ENCODE measurements at regions not wholly inside any gene's neighbourhood (a gene's known extent, or its start where the extent isn't known, plus 50 kb on each side); places are given as distances from the start of the nearest gene placed in this dataset.

DNA sequence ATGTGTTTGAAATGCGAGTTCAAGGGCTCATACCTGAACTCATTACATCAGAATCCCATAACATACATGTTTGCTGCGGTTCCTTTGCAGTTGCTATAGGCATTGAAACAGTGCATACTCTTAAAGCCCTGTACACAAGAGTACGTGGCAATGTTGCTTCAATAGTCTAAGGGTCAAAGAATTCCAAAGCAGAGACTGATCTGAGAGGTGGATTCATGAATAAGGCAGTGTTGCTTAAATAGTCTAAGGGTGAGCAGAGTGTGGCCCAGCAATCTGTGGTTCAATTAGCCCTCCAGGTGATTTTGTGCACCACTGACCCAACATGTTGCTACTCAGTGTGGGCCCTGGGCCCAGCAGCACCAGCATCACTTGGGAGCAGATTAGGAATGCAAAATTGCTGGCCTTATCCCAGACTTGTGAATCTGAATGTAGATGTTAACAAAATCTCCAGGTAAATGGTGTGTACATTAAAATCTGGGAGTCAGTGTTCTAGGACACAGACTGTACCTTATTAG is 314.7 kb upstream of the UMPS start:
- DNase-seq (ENCODE audit: extremely low spot score) = no peak
- Histone ChIP-seq H3K4me1 (ENCODE audit: insufficient read depth) (no peaks in the 10 kb centered on the region), H3K36me3 (ENCODE audit: insufficient read depth) (no peaks in the 10 kb centered on the region), H3K27ac (ENCODE audit: low read depth) (no peak overlapping the region), H3K4me3 (ENCODE audit: low read depth, low read length) (no peak overlapping the region)
- whole genome bisulfite sequencing = 94% methylated on average over 3 of the region's 3 CpGs

DNA sequence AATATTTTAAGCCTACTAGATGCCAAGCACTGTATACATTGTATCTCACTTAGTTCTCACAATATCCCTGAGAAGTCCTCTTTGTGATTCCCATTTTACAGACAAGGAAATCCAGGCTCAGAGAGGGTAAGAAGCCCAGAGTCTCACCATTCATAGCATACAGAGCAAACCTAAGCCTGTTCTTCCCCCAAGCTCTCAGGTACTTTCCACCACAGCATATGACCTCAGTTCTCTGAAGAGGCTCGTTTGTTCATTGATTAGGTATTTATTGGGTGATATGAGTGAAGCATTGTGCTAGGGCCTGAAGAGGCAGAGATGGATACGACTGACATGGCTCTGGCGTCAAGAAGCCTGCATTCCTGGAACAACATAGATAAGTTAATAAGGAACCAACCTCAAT is 310.9 kb upstream of the UMPS start:
- Histone ChIP-seq H3K4me1 (ENCODE audit: insufficient read depth) (no peaks in the 10 kb centered on the region), H3K4me3 (ENCODE audit: low read depth, low read length) (no peak overlapping the region), H3K27ac (ENCODE audit: low read depth) (no peak overlapping the region), H3K36me3 (ENCODE audit: insufficient read depth) (peaks cover 2% of the 10 kb centered on the region)
- 81% methylated on average over 3 of the region's 3 CpGs for WGBS
- no peak for DNase-seq (ENCODE audit: extremely low spot score)

DNA sequence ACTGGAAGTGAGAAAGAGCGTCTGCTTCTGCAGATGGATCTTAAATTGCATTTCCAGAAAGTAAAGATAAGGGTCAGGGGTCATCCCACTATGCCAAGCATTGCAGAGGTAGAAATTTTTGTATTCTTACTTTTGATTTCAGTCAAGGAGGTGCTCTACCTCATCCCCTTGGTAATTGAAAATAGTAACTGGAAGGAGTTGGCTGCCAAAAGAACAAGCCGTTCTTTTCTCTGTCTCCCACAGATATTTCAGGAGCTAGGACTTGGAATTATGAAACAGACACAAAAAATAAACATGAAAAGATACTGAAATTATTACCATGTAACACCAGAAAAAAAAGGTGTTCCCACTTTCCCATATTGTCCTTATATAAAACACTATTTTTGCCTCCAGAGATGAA is 309.9 kb upstream of the UMPS start:
- Histone ChIP-seq H3K4me3 (ENCODE audit: low read depth, low read length) (no peak overlapping the region), H3K4me1 (ENCODE audit: insufficient read depth) (no peaks in the 10 kb centered on the region), H3K27ac (ENCODE audit: low read depth) (no peak overlapping the region), H3K36me3 (ENCODE audit: insufficient read depth) (peaks cover 2% of the 10 kb centered on the region)
- 89% methylated on average over 2 of the region's 2 CpGs for WGBS
- no peak for DNase-seq (ENCODE audit: extremely low spot score)

DNA sequence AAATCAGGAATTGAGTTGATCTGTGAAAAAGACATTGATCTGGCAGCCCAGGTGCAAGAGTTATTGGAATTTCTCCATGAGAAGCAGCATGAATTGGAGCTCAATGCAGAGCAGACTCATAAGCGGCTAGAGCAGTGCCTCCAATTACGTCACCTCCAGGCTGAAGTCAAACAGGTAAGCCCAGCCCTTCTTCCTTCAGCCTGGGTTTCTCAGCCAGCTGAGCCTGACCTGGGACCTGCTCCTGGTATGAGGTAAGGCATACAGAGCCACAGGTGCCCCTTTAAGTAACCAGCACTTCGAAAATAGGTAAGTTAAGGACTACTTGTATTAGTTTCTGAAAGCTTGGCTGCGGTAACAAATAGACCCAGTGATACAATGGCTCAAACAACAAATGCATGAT is 307.4 kb upstream of the UMPS start:
- 97% methylated on average over 4 of the region's 4 CpGs for WGBS

DNA sequence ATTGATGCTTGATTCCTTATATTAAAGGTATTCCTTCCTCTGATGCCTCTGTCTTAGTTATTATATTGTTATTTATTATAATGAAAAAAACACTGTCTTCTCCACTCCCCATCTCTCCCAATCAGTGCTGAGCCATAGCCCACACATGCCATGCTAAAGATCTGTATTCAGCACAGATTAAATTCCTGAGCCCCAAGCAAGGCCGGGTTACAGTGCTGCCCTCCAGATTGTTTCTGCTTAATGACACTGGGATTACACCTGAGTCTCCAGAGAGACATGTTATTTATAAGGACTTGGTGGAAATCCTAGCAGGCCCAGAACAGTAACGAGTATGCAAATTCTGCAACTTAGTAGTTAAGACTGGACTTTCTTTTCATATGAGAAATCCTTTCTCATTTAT is 305.9 kb upstream of the UMPS start:
- DNase-seq (ENCODE audit: extremely low spot score) = no peak
- 86% methylated on average over 2 of the region's 2 CpGs for WGBS
- peaks cover 2% of the 10 kb centered on the region for H3K36me3 ChIP-seq (ENCODE audit: insufficient read depth)
- no peak overlapping the region for H3K4me3 ChIP-seq (ENCODE audit: low read depth, low read length)
- H3K27ac ChIP-seq (ENCODE audit: low read depth) = no peak overlapping the region
- H3K4me1 ChIP-seq (ENCODE audit: insufficient read depth) = no peaks in the 10 kb centered on the region

More for the DNA sequence above, 307.4 kb upstream of the UMPS start:
- H3K4me3 ChIP-seq (ENCODE audit: low read depth, low read length) = no peak overlapping the region
- peaks cover 2% of the 10 kb centered on the region for H3K36me3 ChIP-seq (ENCODE audit: insufficient read depth)
- no peak overlapping the region for H3K27ac ChIP-seq (ENCODE audit: low read depth)
- DNase-seq (ENCODE audit: extremely low spot score) = no peak
- H3K4me1 ChIP-seq (ENCODE audit: insufficient read depth) = no peaks in the 10 kb centered on the region

DNA sequence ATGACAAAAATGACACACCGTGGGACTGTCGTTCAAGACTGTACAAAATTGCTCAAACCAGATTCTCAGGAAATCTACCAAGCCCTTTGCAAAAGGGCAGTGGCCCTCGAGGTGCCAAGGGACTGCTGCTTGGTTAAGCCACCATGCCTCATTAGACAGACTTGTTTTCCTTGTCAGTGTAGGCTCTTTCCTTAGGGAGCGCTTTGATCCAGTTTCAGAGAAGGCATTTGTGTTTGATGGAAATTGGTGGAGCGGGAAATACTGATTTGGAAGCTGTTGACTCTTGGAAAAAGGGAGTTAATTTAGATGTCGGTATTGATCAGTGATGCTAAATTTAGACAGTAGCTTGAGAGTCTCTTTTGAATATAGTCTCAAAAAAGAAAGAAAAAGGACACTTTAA is 304.3 kb upstream of the UMPS start:
- H3K27ac ChIP-seq (ENCODE audit: low read depth) = no peak overlapping the region
- WGBS = 91% methylated on average over 6 of the region's 6 CpGs
- peaks cover 2% of the 10 kb centered on the region for H3K36me3 ChIP-seq (ENCODE audit: insufficient read depth)
- no peak overlapping the region for H3K4me3 ChIP-seq (ENCODE audit: low read depth, low read length)
- no peak for DNase-seq (ENCODE audit: extremely low spot score)
- no peaks in the 10 kb centered on the region for H3K4me1 ChIP-seq (ENCODE audit: insufficient read depth)

DNA sequence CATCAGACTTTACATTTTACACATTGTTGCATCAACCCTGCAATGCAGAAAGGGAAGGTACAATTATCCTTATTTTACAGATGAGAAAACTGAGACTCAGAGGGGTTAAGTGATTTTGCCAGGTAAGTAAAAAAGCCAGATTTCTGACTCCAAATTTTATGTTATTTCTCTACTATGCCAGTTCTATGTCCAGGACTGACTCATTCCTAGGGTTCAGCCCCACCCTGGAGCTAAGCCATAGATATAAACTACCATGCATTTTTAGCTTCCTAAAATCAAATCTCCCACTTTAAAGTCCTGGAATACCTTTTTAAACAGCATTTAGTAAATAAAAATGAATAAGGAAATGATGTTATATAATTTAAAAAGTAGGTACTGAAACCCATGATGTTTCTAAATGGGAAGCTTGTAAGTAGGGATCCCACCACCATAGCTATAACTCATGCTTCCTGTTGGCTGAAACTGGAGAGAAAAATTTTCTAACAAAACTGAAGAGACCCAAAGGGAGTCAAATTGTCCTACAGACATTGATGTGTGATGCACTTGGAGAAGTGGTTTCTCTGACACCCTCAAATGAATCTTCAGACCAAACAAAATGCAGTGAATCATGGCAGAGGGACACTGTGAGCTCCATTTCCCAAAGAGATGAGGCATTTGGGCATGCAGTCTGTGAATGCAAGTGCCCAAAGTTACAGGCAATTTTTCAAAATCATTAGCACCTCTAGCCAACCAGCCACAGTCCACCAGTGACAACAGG is 301.7 kb upstream of the UMPS start:
- DNase-seq (ENCODE audit: extremely low spot score) = no peak
- Histone ChIP-seq H3K27ac (ENCODE audit: low read depth) (no peak overlapping the region), H3K36me3 (ENCODE audit: insufficient read depth) (peaks cover 2% of the 10 kb centered on the region), H3K4me1 (ENCODE audit: insufficient read depth) (no peaks in the 10 kb centered on the region), H3K4me3 (ENCODE audit: low read depth, low read length) (no peak overlapping the region)

DNA sequence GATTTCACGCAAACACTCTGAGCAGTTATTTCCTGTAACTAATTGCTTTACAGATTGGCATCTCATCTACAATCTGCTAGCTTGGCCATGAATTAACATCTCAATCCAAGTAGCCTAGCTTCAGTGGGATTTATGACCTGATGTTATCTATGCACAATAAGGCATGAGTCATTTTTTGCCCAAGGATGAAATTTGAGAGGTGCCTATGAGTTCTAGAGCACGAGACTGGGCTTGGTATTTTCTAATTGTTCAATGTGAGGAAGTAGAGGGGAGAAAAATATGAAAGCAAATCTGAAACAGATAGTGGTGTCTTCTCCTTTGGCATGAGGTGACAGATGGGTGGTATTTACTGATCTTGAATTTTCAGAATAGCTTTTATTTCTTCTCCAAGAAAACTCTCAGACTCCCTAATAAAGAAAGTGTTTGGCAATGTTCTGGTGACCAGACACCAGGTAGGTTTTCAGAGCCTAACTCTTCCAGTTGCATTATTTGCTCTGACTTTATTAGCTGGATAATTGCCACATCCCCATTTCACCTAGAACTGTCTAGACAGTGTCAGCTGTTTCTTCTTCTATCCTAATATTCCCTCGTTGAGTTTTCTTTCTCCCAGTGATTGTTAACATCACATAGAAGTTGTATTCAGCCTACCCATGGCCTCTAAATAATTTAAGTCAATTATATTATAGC is 301.0 kb upstream of the UMPS start:
- Histone ChIP-seq H3K36me3 (ENCODE audit: insufficient read depth) (no peaks in the 10 kb centered on the region), H3K4me1 (ENCODE audit: insufficient read depth) (no peaks in the 10 kb centered on the region), H3K4me3 (ENCODE audit: low read depth, low read length) (no peak overlapping the region), H3K27ac (ENCODE audit: low read depth) (no peak overlapping the region)
- 70% methylated on average over 3 of the region's 3 CpGs for WGBS
- DNase-seq (ENCODE audit: extremely low spot score) = no peak

DNA sequence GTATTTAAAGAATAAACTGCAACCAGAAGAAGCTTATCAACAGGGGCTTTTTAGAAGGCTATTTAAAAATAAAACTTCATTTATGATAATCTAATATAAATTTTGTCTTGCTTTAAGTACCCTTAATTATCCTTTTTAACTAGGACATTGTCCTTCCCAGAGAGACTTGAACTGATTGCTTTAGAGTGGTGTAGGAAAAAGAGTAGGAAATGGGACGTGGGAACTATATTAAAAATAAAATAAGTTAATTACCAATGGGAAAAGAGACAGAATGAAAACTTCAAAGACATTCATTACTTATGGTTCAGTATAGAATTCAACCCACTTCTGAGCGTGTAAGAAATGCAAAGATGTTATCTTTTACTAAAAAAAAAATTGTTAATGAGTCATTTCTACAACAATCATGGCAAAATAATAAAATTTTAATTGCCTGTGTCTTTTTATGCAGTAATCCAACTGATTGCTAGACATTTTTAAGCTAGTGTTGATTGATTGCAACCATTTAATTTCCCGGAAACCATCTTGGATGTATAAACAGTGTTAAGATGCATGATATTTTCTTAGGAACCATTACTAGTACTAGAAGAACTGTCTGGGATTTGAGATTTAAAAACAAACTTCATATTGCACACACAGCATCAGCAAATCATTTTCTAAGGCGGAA is 298.8 kb upstream of the UMPS start:
- no peaks in the 10 kb centered on the region for H3K4me1 ChIP-seq (ENCODE audit: insufficient read depth)
- no peak for DNase-seq (ENCODE audit: extremely low spot score)
- WGBS = 91% methylated on average over 4 of the region's 4 CpGs
- H3K27ac ChIP-seq (ENCODE audit: low read depth) = no peak overlapping the region
- H3K4me3 ChIP-seq (ENCODE audit: low read depth, low read length) = no peak overlapping the region
- H3K36me3 ChIP-seq (ENCODE audit: insufficient read depth) = no peaks in the 10 kb centered on the region

DNA sequence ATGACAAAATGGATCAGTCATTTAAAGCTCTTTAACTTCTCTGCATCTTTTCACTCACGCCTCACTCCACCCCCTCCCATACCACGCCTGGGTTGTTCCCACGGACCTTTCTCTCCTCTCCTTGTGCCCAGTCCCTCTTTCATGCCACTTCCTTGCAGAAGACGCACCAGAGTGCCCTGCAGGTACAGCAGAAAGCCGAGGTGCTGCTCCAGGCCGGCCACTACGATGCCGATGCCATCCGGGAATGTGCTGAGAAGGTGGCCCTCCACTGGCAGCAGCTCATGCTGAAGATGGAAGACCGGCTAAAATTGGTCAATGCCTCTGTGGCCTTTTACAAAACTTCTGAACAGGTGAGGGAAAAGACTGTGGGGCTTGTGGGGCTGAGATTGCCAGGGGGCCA is 296.1 kb upstream of the UMPS start:
- H3K27ac ChIP-seq (ENCODE audit: low read depth) = no peak overlapping the region
- 97% methylated on average over 10 of the region's 10 CpGs for WGBS

DNA sequence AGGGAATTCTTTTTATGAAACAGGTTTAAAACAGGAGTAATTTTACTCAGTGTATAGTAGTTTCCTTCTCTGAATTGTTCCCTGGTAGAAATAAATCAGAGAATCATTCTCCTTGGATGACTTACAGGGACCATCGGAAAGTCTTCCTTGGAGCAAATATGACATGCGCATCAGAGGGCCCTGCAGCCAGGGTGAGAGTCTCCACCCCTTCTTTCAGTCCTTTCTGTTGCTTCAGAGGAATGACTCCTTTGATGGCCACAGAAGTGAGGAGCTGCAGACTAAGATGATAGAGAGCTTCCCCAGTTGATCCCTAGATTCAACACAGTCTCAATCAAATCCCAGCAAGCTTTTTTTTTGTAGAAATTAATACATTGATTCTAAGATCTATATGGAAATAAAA is 294.8 kb upstream of the UMPS start:
- Histone ChIP-seq H3K27ac (ENCODE audit: low read depth) (no peak overlapping the region), H3K4me3 (ENCODE audit: low read depth, low read length) (no peak overlapping the region), H3K4me1 (ENCODE audit: insufficient read depth) (no peaks in the 10 kb centered on the region), H3K36me3 (ENCODE audit: insufficient read depth) (no peaks in the 10 kb centered on the region)
- DNase-seq (ENCODE audit: extremely low spot score) = no peak
- 98% methylated on average over 2 of the region's 2 CpGs for WGBS

More for the DNA sequence above, 296.1 kb upstream of the UMPS start:
- Histone ChIP-seq H3K4me1 (ENCODE audit: insufficient read depth) (no peaks in the 10 kb centered on the region), H3K4me3 (ENCODE audit: low read depth, low read length) (no peak overlapping the region), H3K36me3 (ENCODE audit: insufficient read depth) (no peaks in the 10 kb centered on the region)
- DNase-seq (ENCODE audit: extremely low spot score) = no peak

DNA sequence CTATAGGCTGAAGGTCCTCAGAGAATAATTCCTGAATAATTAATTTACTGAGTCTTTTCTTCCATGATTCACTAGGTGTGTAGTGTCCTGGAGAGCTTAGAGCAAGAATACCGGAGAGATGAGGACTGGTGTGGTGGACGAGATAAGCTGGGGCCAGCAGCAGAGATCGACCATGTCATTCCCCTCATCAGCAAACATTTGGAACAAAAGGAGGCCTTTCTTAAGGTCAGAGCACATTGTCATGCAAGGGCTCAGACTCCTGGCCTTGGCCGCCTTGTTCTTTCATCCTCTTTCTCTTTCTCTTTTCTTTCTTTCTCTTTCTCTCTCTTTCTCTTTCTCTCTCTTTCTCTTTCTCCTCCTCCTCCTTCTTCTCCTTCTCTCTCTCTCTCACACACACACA is 291.4 kb upstream of the UMPS start:
- Histone ChIP-seq H3K4me3 (ENCODE audit: low read depth, low read length) (no peak overlapping the region), H3K36me3 (ENCODE audit: insufficient read depth) (no peaks in the 10 kb centered on the region), H3K4me1 (ENCODE audit: insufficient read depth) (no peaks in the 10 kb centered on the region), H3K27ac (ENCODE audit: low read depth) (no peak overlapping the region)
- DNase-seq (ENCODE audit: extremely low spot score) = no peak
- 77% methylated on average over 4 of the region's 4 CpGs for WGBS

DNA sequence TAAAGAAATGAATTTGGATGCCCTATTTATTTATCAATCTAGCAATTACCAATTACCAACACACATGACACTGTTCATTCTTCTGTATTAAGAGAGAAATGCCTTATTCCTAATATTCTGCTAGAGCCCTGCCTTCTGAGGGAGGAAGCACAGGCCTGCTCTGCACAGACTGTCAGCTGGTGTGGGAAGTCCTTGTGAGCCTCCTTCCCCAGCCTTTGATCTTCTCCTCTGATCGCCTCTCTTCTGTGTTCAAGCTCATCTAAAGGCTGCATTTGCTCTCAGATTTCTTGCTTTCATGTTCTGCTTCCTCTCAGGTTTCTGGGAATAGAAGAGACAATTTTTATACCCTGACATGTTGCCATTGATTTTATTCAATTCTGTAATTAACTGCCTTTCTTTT is 290.6 kb upstream of the UMPS start:
- no peak overlapping the region for H3K4me3 ChIP-seq (ENCODE audit: low read depth, low read length)
- H3K27ac ChIP-seq (ENCODE audit: low read depth) = no peak overlapping the region
- no peaks in the 10 kb centered on the region for H3K4me1 ChIP-seq (ENCODE audit: insufficient read depth)
- WGBS = 61% methylated on average over 1 of the region's 1 CpG
- no peak for DNase-seq (ENCODE audit: extremely low spot score)
- no peaks in the 10 kb centered on the region for H3K36me3 ChIP-seq (ENCODE audit: insufficient read depth)

DNA sequence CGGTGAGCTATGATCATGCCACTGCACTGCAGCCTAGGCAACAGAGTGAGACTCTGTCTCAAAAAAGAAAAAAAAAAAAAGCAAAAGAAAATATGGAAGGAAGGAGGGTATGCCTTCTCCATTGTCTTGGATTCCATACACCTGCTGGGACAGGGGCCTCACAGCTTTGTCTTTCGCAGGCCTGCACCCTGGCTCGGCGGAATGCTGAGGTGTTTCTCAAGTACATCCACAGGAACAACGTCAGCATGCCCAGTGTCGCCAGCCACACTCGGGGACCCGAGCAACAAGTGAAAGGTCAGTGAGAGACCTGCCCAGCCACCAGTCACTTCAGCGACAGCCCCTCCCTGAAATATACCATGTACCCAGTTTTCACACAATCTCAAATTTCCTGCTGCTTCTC is 288.5 kb upstream of the UMPS start:
- 96% methylated on average over 9 of the region's 9 CpGs for WGBS
- H3K4me3 ChIP-seq (ENCODE audit: low read depth, low read length) = no peak overlapping the region
- no peaks in the 10 kb centered on the region for H3K4me1 ChIP-seq (ENCODE audit: insufficient read depth)
- H3K27ac ChIP-seq (ENCODE audit: low read depth) = no peak overlapping the region
- H3K36me3 ChIP-seq (ENCODE audit: insufficient read depth) = no peaks in the 10 kb centered on the region
- DNase-seq (ENCODE audit: extremely low spot score) = no peak

Data from urinary bladder (tissue), 3 donors.